ENCODE measurements at regions not wholly inside any gene's neighbourhood (a gene's known extent, or its start where the extent isn't known, plus 50 kb on each side); places are given as distances from the start of the nearest gene placed in this dataset.

GRCh38 chr16:66290431-66290830, 76.1 kb upstream of the CDH5 start:
- no peak for TF ChIP-seq EZH2 (IDR thresholded peaks at IDR 0.05; ENCODE audit: low read length, unreplicated experiment)
- Histone ChIP-seq H3K9ac (ENCODE audit: low read length) (no peak overlapping the region), H4K20me1 (ENCODE audit: low read length) (no peaks in the 10 kb centered on the region), H3K36me3 (ENCODE audit: low read depth, low read length) (no peaks in the 10 kb centered on the region), H3K9me3 (ENCODE audit: low read length) (no peaks in the 10 kb centered on the region), H3K4me2 (ENCODE audit: low read length) (no peak overlapping the region), H3K4me1 (ENCODE audit: insufficient read depth, low read length) (no peaks in the 10 kb centered on the region), H3K4me3 (ENCODE audit: low read length) (no peak overlapping the region), H3K27ac (ENCODE audit: low read length) (no peak overlapping the region), H2AFZ (ENCODE audit: low read length) (no peak overlapping the region), H3F3A (ENCODE audit: low read length, unreplicated experiment) (no peaks in the 10 kb centered on the region), H3K27me3 (ENCODE audit: low read length) (no peaks in the 10 kb centered on the region), H3K9me2 (replicated peaks; ENCODE audit: low read length) (no peaks in the 10 kb centered on the region), H3K79me2 (ENCODE audit: low read length) (no peaks in the 10 kb centered on the region)
- no peak for DNase-seq
- ChIA-PET CTCF (no interaction called here), POLR2A (ENCODE audit: unreplicated experiment) (no interaction called here)
- ATAC-seq = no peak
- intact Hi-C loops (cut with micrococcal nuclease) = no loop called here
- no TSS peak for BruUV-seq (replicated peaks)

DNA sequence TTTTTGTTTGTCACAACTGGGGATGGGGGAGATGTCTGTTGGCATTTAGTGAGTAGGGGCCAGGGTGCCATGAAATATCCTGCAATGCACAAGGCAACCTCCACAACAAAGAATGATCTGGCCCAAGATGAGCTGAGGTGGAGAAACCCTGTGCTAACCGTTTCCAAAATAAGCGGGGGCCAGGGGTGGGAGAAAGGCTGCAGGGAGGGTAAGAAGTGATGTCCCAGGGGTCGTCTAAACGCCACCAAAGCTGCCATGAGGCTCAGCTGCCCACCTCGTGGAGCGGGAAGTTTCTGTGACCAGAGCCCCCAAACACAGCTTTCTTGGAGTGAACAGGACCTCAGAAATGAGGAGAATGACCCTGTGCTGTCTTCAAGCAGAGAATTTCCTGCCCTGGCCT, 76.5 kb upstream of the CDH5 start:
- Histone ChIP-seq H3K4me3 (ENCODE audit: low read length) (no peak overlapping the region), H3K4me1 (ENCODE audit: insufficient read depth, low read length) (no peaks in the 10 kb centered on the region), H3K27ac (ENCODE audit: low read length) (no peak overlapping the region), H3K36me3 (ENCODE audit: low read depth, low read length) (no peaks in the 10 kb centered on the region), H3F3A (ENCODE audit: low read length, unreplicated experiment) (no peaks in the 10 kb centered on the region), H3K9me3 (ENCODE audit: low read length) (no peaks in the 10 kb centered on the region), H3K9ac (ENCODE audit: low read length) (no peak overlapping the region), H3K9me2 (replicated peaks; ENCODE audit: low read length) (no peaks in the 10 kb centered on the region), H4K20me1 (ENCODE audit: low read length) (no peaks in the 10 kb centered on the region), H3K4me2 (ENCODE audit: low read length) (no peak overlapping the region), H3K79me2 (ENCODE audit: low read length) (no peaks in the 10 kb centered on the region), H3K27me3 (ENCODE audit: low read length) (no peaks in the 10 kb centered on the region), H2AFZ (ENCODE audit: low read length) (no peak overlapping the region)
- BruUV-seq (replicated peaks) = no TSS peak
- no peak for ATAC-seq
- intact Hi-C loops (cut with micrococcal nuclease) = no loop called here
- TF ChIP-seq EZH2 (IDR thresholded peaks at IDR 0.05; ENCODE audit: low read length, unreplicated experiment) (no peak), EZH2phosphoT487 (IDR thresholded peaks at IDR 0.05; ENCODE audit: borderline replicate concordance, low read length) (no peak), CTCF (conservative IDR thresholded peaks at IDR 0.05; ENCODE audit: low read depth, low read length) (no peak)
- no peak for DNase-seq
- ChIA-PET CTCF (no interaction called here), POLR2A (ENCODE audit: unreplicated experiment) (no interaction called here)

DNA sequence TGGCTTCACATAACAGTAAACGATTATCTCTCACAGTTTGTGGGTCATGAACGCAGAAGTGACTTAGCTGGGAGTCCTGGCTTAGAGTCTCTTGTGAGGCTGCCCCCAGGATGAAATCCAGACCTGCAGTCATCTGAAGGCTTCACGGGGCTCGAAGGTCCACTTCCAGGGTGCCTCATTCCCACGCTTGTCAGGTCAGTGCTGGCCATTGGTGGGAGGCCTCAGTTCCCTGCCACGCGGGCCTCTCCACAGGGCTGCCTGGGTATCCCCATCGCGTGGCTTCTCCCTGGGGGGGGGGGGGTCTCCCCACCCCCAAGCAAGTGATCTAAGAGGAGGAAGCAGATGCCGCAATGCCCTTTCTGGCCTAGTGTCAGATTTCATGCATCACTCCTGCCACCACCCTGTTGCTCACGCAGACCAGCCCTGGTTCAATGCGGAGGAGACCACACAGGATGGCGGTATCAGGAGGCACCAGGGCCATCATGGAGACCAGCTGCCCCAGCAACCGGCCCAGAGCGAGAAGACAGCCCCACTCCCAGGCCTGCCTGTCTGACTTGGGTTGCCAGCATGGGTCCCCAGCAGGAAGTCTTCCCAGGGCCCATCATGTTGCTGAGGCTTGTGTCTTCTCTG, 77.3 kb upstream of the CDH5 start:
- CTCF ChIA-PET = no interaction called here
- intact Hi-C loops (cut with micrococcal nuclease) = no loop called here
- DNase-seq = no peak
- no peaks in the 10 kb centered on the region for H3K9me2 ChIP-seq (replicated peaks; ENCODE audit: low read length)
- no peak overlapping the region for H3K27ac ChIP-seq (ENCODE audit: low read length)
- POLR2A ChIA-PET (ENCODE audit: unreplicated experiment) = no interaction called here
- H3K4me3 ChIP-seq (ENCODE audit: low read length) = no peak overlapping the region
- TF ChIP-seq EZH2phosphoT487 (IDR thresholded peaks at IDR 0.05; ENCODE audit: borderline replicate concordance, low read length) (no peak), CTCF (conservative IDR thresholded peaks at IDR 0.05; ENCODE audit: low read depth, low read length) (no peak), EZH2 (IDR thresholded peaks at IDR 0.05; ENCODE audit: low read length, unreplicated experiment) (no peak)
- no peak overlapping the region for H3K9ac ChIP-seq (ENCODE audit: low read length)
- no peaks in the 10 kb centered on the region for H3K9me3 ChIP-seq (ENCODE audit: low read length)
- no peak overlapping the region for H3K4me2 ChIP-seq (ENCODE audit: low read length)
- H3K36me3 ChIP-seq (ENCODE audit: low read depth, low read length) = no peaks in the 10 kb centered on the region
- BruUV-seq (replicated peaks) = no TSS peak
- no peaks in the 10 kb centered on the region for H4K20me1 ChIP-seq (ENCODE audit: low read length)
- no peaks in the 10 kb centered on the region for H3K27me3 ChIP-seq (ENCODE audit: low read length)
- no peak for ATAC-seq
- no peak overlapping the region for H2AFZ ChIP-seq (ENCODE audit: low read length)
- H3F3A ChIP-seq (ENCODE audit: low read length, unreplicated experiment) = no peaks in the 10 kb centered on the region
- H3K4me1 ChIP-seq (ENCODE audit: insufficient read depth, low read length) = no peaks in the 10 kb centered on the region
- no peaks in the 10 kb centered on the region for H3K79me2 ChIP-seq (ENCODE audit: low read length)
